HG02938 (cell line): ENCODE measurements at regions not wholly inside any gene's neighbourhood (a gene's known extent, or its start where the extent isn't known, plus 50 kb on each side); places are given as distances from the start of the nearest gene placed in this dataset.

Experiments
- ATAC-seq: cut with Tn5 transposase; IDR thresholded peaks from one replicate; pipeline ENCODE4 v1.9.1; 2021; ENCODE audit warnings: mild to moderate bottlenecking, moderate library complexity; ENCODE audit not compliant: unreplicated experiment

- ATAC-seq: no peak
These were observed 122.2 kb upstream of the PRSS58 start for GRCh38 chr7:142380069-142380468.

- no peak for ATAC-seq
These were observed 121.5 kb upstream of the PRSS58 start for GRCh38 chr7:142379201-142379885.

GRCh38 chr7:142377567-142377966 is 119.7 kb upstream of the PRSS58 start:
- ATAC-seq: no peak

GRCh38 chr7:142376356-142376997 is 118.6 kb upstream of the PRSS58 start:
- no peak for ATAC-seq

DNA sequence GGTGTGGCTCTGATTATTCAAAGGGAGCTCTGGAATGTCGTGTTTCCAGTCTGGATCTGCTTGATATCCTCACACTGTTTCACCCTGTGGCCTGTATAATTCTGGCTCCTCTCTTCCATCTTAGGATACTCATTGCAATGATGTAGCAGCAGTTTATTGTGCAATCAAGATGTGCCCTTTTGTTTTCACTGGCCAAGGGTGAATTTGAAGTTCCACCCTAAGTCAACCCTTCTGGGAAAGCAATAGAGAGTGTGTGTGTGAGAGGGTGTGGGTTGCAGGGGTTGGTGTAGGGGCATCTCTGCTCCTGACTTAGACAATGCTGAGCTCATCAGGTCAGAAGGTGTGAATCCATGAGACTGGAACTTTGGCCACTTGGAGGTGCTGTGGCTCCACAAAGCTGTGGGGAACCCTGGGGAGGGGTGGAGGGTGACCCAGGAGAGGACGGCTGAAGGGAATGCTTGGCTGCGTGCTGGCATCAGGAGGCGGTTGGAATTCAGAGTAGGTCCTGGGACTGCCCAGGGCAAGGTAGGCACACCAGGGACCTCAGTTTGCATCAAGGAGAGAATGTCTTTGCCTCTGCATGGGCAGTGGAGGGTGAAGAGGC is 118.0 kb upstream of the PRSS58 start:
- no peak for ATAC-seq

DNA sequence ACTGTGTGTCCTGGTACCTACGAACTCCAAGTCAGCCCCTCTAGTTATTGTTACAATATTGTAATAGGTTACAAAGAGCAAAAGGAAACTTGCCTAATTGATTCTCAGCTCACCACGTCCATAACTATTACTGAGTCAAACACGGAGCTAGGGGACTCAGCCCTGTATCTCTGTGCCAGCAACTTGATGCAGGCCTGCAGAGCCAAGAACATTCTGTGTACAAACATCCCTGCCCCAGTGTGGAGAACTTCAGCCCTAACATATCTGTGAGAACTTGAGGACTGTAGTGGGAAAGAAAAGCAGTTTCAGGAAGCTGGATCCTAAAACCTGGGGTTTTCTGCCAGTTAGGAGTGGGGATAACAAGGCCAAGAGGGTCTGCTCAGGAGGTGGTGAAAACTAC is 114.9 kb upstream of the PRSS58 start:
- no peak for ATAC-seq

DNA sequence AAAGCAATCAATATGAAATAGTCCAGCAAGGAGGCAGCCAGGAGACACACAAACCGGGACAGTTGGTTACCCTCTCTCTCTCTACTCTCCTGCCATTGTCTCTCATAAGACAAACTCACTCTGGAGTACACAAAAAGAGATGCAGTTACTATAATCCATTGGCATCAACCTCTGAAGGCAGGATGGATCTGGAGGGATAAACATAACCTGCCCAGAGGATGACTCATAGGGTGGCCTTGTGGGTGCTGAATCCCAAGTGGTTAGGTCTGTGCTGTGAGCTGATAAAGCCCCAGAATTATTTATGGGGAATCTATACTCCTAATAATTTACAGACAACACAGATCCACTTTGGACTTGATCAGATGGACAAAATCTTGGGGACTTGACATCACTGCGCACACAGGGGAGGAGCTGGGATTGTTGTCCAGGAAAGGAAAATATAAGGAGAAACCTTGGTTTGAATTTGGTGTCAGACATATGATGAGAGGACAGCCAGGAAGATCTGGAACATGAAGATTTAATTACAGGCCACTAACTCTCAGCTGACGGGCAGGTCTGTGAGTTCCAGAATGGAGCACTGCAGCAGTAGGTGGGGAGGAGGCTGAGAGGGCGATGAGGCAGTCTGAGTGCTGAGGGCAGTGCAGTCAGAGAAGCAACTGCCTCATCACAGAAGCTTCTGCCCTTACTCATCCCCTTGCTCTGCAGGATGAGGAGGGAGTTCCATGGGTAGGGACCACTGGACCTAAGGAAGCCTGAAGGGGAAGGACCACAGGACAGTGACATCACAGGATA is 113.9 kb upstream of the PRSS58 start:
- no peak for ATAC-seq

- no peak for ATAC-seq
These were observed 107.6 kb upstream of the PRSS58 start for GRCh38 chr7:142365410-142365842.

DNA sequence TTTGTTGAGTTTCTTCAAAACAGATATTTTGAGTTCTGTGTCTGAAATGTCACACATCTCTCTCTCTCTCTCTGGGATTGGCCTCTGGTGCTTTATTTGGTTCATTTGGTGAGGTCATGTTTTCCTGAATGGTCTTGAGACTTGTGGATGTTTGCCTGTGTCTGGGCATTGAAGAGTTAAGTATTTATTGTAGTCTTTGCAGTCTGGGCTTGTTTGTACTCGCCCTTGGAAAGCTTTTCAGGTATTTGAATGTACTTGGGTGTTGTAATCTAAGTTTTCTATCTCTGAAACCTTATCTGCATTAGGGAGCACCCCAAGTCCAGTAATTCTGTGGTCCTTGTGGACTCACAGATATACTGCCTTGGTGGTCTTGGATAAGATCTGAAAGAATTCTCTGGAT is 106.7 kb upstream of the PRSS58 start:
- ATAC-seq: no peak

DNA sequence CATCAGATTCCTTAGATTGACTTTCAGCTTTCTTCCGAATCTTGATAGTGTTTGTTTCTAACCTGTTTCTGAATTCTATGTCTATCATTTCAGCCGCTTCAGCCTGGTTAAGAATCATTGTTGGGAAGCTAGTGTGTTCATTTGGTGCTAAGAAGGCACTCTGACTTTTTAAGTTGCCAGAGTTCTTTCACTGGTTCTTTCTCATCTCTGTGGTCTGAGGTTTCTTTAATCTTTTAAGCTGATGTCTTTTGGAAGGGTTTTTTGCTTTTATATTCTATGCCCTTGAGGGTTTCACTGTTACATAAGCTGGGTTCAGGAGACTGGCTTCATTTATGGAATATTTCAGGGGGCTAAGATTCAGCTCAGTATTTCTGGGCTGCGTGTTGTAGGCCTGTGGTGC is 104.5 kb upstream of the PRSS58 start:
- no peak for ATAC-seq

GRCh38 chr7:142359694-142360279 is 101.9 kb upstream of the PRSS58 start:
- no peak for ATAC-seq

DNA sequence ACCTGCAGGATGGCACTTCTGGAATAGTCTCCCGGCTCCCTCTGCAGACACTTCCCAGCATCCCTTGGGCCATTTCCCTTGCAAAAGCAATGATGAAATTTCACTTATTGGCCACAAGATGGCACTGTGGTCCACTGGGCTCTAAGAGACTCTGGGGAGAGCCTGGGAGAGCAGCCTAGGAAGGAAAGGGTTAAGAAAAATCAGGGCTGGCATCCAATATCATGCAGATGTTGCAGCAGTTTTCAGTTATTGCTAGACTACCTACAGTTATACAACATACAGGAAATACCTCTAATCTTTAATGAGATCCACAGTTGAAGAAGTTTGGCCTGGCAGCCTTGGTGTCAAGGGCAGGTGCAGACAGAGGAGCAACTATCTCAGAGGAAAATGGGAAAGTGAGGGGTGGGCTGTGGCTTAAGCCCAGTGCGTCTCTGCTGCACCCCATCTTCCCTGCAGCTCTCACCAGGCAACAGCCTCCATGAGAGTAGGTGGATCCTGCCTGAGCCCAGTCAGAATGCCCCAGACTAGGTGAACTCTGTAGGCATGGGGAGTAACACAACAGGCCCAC is 100.2 kb upstream of the PRSS58 start:
- ATAC-seq: peak; percentile 83

- ATAC-seq: no peak
These were observed 98.3 kb upstream of the PRSS58 start for GRCh38 chr7:142356166-142356565.

GRCh38 chr7:142355328-142355727 is 97.5 kb upstream of the PRSS58 start:
- no peak for ATAC-seq

GRCh38 chr7:142353147-142354060 is 95.5 kb upstream of the PRSS58 start:
- ATAC-seq: no peak

DNA sequence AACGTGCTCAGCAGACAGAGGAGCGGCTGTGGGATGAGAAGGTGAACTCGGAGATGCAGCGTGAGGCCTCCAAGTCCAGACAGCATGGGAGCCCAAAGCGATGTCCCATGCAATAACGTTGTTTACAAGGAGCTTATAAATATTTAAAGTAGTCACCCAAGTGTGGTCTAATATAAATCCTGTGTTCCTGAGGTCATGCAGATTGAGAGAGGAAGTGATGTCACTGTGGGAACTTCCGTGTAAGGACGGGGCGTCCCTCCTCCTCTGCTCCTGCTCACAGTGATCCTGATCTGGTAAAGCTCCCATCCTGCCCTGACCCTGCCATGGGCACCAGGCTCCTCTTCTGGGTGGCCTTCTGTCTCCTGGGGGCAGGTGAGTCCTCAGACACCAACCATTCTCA is 94.7 kb upstream of the PRSS58 start:
- no peak for ATAC-seq

DNA sequence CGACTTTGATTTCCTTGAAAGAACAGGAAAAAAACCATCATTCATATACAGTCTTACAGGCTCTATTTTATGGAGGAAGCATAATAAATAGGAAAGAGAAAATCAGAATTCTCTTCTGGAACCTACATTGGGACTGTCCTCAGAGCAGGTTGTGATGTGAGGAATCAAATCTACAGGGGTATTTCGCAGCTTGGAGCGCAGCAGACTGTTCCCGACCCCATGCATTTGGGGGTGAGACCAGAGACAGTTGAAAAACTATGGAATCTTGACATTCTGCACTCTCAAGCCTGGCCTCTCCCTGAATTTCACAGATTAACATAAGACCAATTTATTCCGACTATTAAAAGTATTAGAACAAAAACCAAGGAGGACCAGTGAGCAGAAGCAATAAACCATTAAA is 93.3 kb upstream of the PRSS58 start:
- no peak for ATAC-seq

DNA sequence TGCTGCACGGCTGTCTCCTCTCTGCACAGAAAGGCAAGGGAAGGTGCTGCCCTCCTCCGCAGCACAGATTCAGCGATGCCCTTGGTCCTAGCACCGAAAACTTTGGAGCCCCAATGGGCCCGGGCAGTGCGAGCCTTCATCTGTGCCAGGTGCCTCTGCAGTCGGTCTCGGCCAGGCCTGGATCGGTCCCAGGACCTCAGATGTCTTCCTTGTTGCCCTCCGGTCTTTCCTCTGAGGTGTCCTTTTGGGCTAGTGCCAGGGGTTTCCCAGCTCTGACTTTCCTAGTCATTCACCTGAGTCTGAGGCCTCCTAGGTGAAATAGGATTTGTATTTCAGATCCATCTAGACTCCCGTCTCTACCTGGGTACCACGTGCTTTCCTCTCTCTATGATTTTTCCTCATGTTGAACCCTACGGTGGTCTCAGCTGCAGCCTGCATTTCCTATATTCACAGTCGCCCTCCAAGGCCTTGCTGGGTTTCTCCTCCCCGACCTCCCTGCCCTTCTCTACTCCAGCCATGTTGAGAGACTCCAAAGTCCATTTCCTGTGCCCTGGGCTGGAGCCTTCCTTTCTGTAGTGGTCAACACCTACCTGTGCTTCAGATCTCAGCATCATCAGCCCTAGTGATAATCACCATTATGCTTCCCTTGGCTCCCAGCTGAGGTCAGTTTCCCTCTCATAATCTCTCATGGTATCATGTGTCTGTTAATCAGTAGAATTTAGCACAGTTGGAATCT is 92.0 kb upstream of the PRSS58 start:
- ATAC-seq: no peak

- ATAC-seq: no peak
These were observed 91.1 kb upstream of the PRSS58 start for GRCh38 chr7:142348921-142349405.
